IMR-90 (cell line): ENCODE measurements at regions not wholly inside any gene's neighbourhood (a gene's known extent, or its start where the extent isn't known, plus 50 kb on each side); places are given as distances from the start of the nearest gene placed in this dataset.

Experiments used
- ATAC-seq: fragments of 200-7000 bp; cut with Tn5 transposase; 2 replicates; pipeline ENCODE4 v1.9.1; 2020; ENCODE audit warnings: low read depth, mild to moderate bottlenecking, moderate library complexity
- BruUV-seq: library from RNA; stranded (reverse); fragments of 400-500 nt; replicated peaks from 2 replicates; lab custom pipeline; 2021; lab: Mats Ljungman, UMichigan
- CTCF ChIA-PET: fragments of 300-600 bp; formaldehyde crosslinking; extraction: SDS; loops from one replicate; lab custom pipeline; 2021; ENCODE audit warnings: antibody characterized with exemption; lab: Yijun Ruan, JAX
- POLR2A ChIA-PET: fragments of 300-600 bp; sonication (Branson Sonifier 250); formaldehyde crosslinking; loops from one replicate; lab custom pipeline; 2022; ENCODE audit warnings: antibody characterized with exemption; ENCODE audit not compliant: unreplicated experiment; lab: Charles Lee
- DNase-seq: peaks from one replicate; pipeline ENCODE4 v3.0.0; 2013
- H2AFZ ChIP-seq: replicated peaks from 2 replicates; pipeline ENCODE3; 2013; ENCODE audit warnings: low read length, mild to moderate bottlenecking; ENCODE audit not compliant: poor library complexity
- H2AK5ac ChIP-seq: 2 replicates; pipeline ENCODE4 v1.6.1; 2013; ENCODE audit warnings: low read depth, low read length, inconsistent platforms
- H2AK9ac ChIP-seq: replicated peaks from 2 replicates; pipeline ENCODE3; 2013; ENCODE audit warnings: mild to moderate bottlenecking, low read depth, low read length, moderate library complexity; ENCODE audit not compliant: poor library complexity
- H2BK120ac ChIP-seq: 2 replicates; pipeline ENCODE4 v1.6.1; 2013; ENCODE audit warnings: low read depth, low read length, inconsistent platforms
- H2BK15ac ChIP-seq: 3 replicates; pipeline ENCODE4 v1.6.1; 2013; ENCODE audit warnings: low read depth, low read length, inconsistent platforms
- H2BK20ac ChIP-seq: 2 replicates; pipeline ENCODE4 v1.6.1; 2013; ENCODE audit warnings: low read depth, mild to moderate bottlenecking, inconsistent platforms, low read length, moderate library complexity
- H2BK5ac ChIP-seq: 2 replicates; pipeline ENCODE4 v1.6.1; 2013; ENCODE audit warnings: mild to moderate bottlenecking, low read depth, low read length, inconsistent platforms; ENCODE audit not compliant: poor library complexity, severe bottlenecking
- H3K14ac ChIP-seq: replicated peaks from 2 replicates; pipeline ENCODE4 v1.6.1; 2013; ENCODE audit warnings: low read depth, low read length, inconsistent platforms
- H3K18ac ChIP-seq: 2 replicates; pipeline ENCODE4 v1.6.1; 2013; ENCODE audit warnings: low read depth, low read length, control low read depth
- H3K23ac ChIP-seq: 2 replicates; pipeline ENCODE4 v1.6.1; 2013; ENCODE audit warnings: low read depth, low read length, inconsistent platforms
- H3K27ac ChIP-seq: 2 replicates; pipeline ENCODE4 v1.5.1; 2013; ENCODE audit warnings: mild to moderate bottlenecking, control low read depth, low read length; ENCODE audit not compliant: insufficient read depth
- H3K27me3 ChIP-seq: 2 replicates; pipeline ENCODE4 v1.6.1; 2013; ENCODE audit warnings: low read length; ENCODE audit not compliant: control insufficient read depth, insufficient read depth
- H3K36me3 ChIP-seq: 2 replicates; pipeline ENCODE4 v1.6.1; 2013; ENCODE audit warnings: low read length, mixed read lengths; ENCODE audit not compliant: control insufficient read depth, insufficient read depth
- H3K4ac ChIP-seq: 2 replicates; pipeline ENCODE4 v1.6.1; 2013; ENCODE audit warnings: low read depth, low read length, inconsistent platforms
- H3K4me1 ChIP-seq: 2 replicates; pipeline ENCODE4 v1.6.1; 2013; ENCODE audit warnings: low read length, mixed read lengths; ENCODE audit not compliant: control insufficient read depth, insufficient read depth
- H3K4me2 ChIP-seq: 2 replicates; pipeline ENCODE4 v1.6.1; 2013; ENCODE audit warnings: low read depth, mild to moderate bottlenecking, control low read depth, low read length, moderate library complexity
- H3K4me3 ChIP-seq: 2 replicates; pipeline ENCODE4 v1.5.1; 2013; ENCODE audit warnings: low read depth, mild to moderate bottlenecking, control low read depth, low read length, moderate library complexity; ENCODE audit not compliant: insufficient read depth
- H3K56ac ChIP-seq: 2 replicates; pipeline ENCODE4 v1.6.1; 2013; ENCODE audit warnings: low read length, inconsistent platforms; ENCODE audit not compliant: insufficient read depth; ENCODE audit errors: extremely low read depth
- H3K79me1 ChIP-seq, 2 experiments: 2 replicates each; pipeline ENCODE4 v1.6.1; 2013; ENCODE audit warnings: low read length in 2 of 2, inconsistent platforms in 1 of 2, low read depth in 1 of 2
- H3K9ac ChIP-seq: 2 replicates; pipeline ENCODE4 v1.6.1; 2013; ENCODE audit warnings: low read depth, low read length, control low read depth
- H3K9me1 ChIP-seq: 2 replicates; pipeline ENCODE4 v1.6.1; 2013; ENCODE audit warnings: low read length, inconsistent platforms; ENCODE audit not compliant: insufficient read depth
- H3K9me3 ChIP-seq: 2 replicates; pipeline ENCODE4 v1.6.1; 2013; ENCODE audit warnings: low read length; ENCODE audit not compliant: control insufficient read depth, insufficient read depth
- H4K20me1 ChIP-seq: 2 replicates; pipeline ENCODE4 v1.6.1; 2013; ENCODE audit warnings: low read length, inconsistent platforms; ENCODE audit not compliant: insufficient read depth
- H4K5ac ChIP-seq: 2 replicates; pipeline ENCODE4 v1.6.1; 2013; ENCODE audit warnings: mild to moderate bottlenecking, low read depth, low read length, control low read depth
- H4K8ac ChIP-seq, 2 experiments: 2 replicates each; pipeline ENCODE4 v1.6.1; 2013; ENCODE audit warnings: low read depth in 2 of 2, low read length in 2 of 2, control low read depth in 1 of 2, inconsistent platforms in 1 of 2
- H4K91ac ChIP-seq: 2 replicates; pipeline ENCODE4 v1.6.1; 2013; ENCODE audit warnings: low read depth, low read length, inconsistent platforms; ENCODE audit not compliant: insufficient read depth
- BHLHE40 ChIP-seq: fragments of 150-350 bp; IDR thresholded peaks from 2 replicates; pipeline ENCODE4 v1.6.1; 2016; ENCODE audit warnings: mild to moderate bottlenecking, low read depth, low read length
- CEBPB ChIP-seq: IDR thresholded peaks from 2 replicates; pipeline ENCODE4 v1.6.1; 2012; ENCODE audit warnings: low read depth, low read length, improper control_type of control experiment
- CHD1 ChIP-seq: IDR thresholded peaks from 2 replicates; pipeline ENCODE4 v1.6.1; 2012; ENCODE audit warnings: low read depth, low read length, improper control_type of control experiment
- CTCF ChIP-seq: conservative IDR thresholded peaks from 2 replicates; pipeline ENCODE4 v1.5.1; 2012; ENCODE audit warnings: mild to moderate bottlenecking, low read depth, low read length, improper control_type of control experiment
- FOS ChIP-seq: fragments of 150-350 bp; IDR thresholded peaks from 2 replicates; pipeline ENCODE4 v1.6.1; 2016; ENCODE audit warnings: low read depth, low read length
- MAFK ChIP-seq: IDR thresholded peaks from 2 replicates; pipeline ENCODE4 v1.6.1; 2012; ENCODE audit warnings: low read depth, low read length, improper control_type of control experiment
- MAZ ChIP-seq: IDR thresholded peaks from 2 replicates; pipeline ENCODE4 v1.6.1; 2012; ENCODE audit warnings: low read depth, mild to moderate bottlenecking, low read length, improper control_type of control experiment, moderate library complexity, borderline replicate concordance
- MXI1 ChIP-seq: IDR thresholded peaks from 2 replicates; pipeline ENCODE4 v1.6.1; 2012; ENCODE audit warnings: low read depth, mild to moderate bottlenecking, low read length, moderate library complexity, borderline replicate concordance
- NFE2L2 ChIP-seq: fragments of 150-350 bp; IDR thresholded peaks from 2 replicates; pipeline ENCODE4 v1.6.1; 2016; ENCODE audit warnings: low read depth, mild to moderate bottlenecking, low read length
- POLR2A ChIP-seq: IDR thresholded peaks from 2 replicates; pipeline ENCODE4 v1.6.1; 2012; ENCODE audit warnings: mild to moderate bottlenecking, low read depth, low read length
- RCOR1 ChIP-seq: IDR thresholded peaks from 2 replicates; pipeline ENCODE4 v1.6.1; 2012; ENCODE audit warnings: mild to moderate bottlenecking, low read length, improper control_type of control experiment; ENCODE audit not compliant: insufficient replicate concordance
- RFX5 ChIP-seq: IDR thresholded peaks from 2 replicates; pipeline ENCODE4 v1.8.0; 2012; ENCODE audit warnings: low read depth, mild to moderate bottlenecking, low read length, moderate library complexity
- SMC3 ChIP-seq: fragments of 150-350 bp; IDR thresholded peaks from 2 replicates; pipeline ENCODE4 v1.6.1; 2016; ENCODE audit warnings: low read depth, mild to moderate bottlenecking, antibody characterized with exemption, low read length, moderate library complexity
- WGBS, 2 experiments: methylation state at CpG; one replicate each; pipeline versions ENCODE4 v1.1.5 to v1.1.7; 2013; ENCODE audit warnings: missing lambda C conversion rate in 2 of 2; ENCODE audit not compliant: insufficient read length in 1 of 2; ENCODE audit errors: extremely low coverage in 2 of 2; 5-methylcytosine and 5-hydroxymethylcytosine counted together
- dilution Hi-C: fragments of 300-500 bp; cut with HindIII; formaldehyde crosslinking; loops from one replicate; pipeline ENCODE4 v1.14.3; 2018; ENCODE audit warnings: low sequenced_read_pairs; ENCODE audit not compliant: unreplicated experiment
- in situ Hi-C: fragments of 300-500 bp; cut with MboI; formaldehyde crosslinking; loops from 3 replicates; pipeline ENCODE4 v1.14.3; 2019; ENCODE audit warnings: low sequenced_read_pairs, inconsistent platforms, mixed read lengths
- intact Hi-C: fragments of 100-400 bp; cut with micrococcal nuclease; formaldehyde crosslinking; loops from 2 replicates; pipeline ENCODE4 v1.10.0; 2022
- TF ChIP-seq, protein P1 (sequence below): fragments of 150-350 bp; IDR thresholded peaks from 2 replicates; pipeline ENCODE4 v1.6.1; 2016; ENCODE audit warnings: low read depth, mild to moderate bottlenecking, low read length, moderate library complexity, borderline replicate concordance
- TF ChIP-seq, protein P2 (sequence below): fragments of 150-350 bp; IDR thresholded peaks from 2 replicates; pipeline ENCODE4 v1.6.1; 2017; ENCODE audit warnings: mild to moderate bottlenecking, antibody characterized with exemption, low read length, low read depth

GRCh38 chr12:69131077-69131476, 108.3 kb upstream of the CPSF6 start:
- no peak for DNase-seq
- no peaks in the 10 kb centered on the region for H3K9me3 ChIP-seq
- in situ Hi-C loops: no loop called here
- H3K9me1 ChIP-seq: no peaks in the 10 kb centered on the region
- POLR2A ChIA-PET: no interaction called here
- no peak overlapping the region for H3K9ac ChIP-seq
- dilution Hi-C loops: no loop called here
- no peak overlapping the region for H4K8ac ChIP-seq
- H2AFZ ChIP-seq: no peak overlapping the region
- H4K20me1 ChIP-seq: no peaks in the 10 kb centered on the region
- TF ChIP-seq MAZ (no peak), RCOR1 (no peak), BHLHE40 (no peak), MXI1 (no peak), RFX5 (no peak), NFE2L2 (no peak), CEBPB (no peak), FOS (no peak), SMC3 (no peak), POLR2A (no peak), CHD1 (no peak), CTCF (no peak), MAFK (no peak)
- TF ChIP-seq, protein P1, sequence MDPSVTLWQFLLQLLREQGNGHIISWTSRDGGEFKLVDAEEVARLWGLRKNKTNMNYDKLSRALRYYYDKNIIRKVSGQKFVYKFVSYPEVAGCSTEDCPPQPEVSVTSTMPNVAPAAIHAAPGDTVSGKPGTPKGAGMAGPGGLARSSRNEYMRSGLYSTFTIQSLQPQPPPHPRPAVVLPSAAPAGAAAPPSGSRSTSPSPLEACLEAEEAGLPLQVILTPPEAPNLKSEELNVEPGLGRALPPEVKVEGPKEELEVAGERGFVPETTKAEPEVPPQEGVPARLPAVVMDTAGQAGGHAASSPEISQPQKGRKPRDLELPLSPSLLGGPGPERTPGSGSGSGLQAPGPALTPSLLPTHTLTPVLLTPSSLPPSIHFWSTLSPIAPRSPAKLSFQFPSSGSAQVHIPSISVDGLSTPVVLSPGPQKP: no peak
- TF ChIP-seq, protein P2, sequence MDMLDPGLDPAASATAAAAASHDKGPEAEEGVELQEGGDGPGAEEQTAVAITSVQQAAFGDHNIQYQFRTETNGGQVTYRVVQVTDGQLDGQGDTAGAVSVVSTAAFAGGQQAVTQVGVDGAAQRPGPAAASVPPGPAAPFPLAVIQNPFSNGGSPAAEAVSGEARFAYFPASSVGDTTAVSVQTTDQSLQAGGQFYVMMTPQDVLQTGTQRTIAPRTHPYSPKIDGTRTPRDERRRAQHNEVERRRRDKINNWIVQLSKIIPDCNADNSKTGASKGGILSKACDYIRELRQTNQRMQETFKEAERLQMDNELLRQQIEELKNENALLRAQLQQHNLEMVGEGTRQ: no peak
- no peaks in the 10 kb centered on the region for H3K79me1 ChIP-seq
- H2AK9ac ChIP-seq: no peak overlapping the region
- no peak overlapping the region for H3K56ac ChIP-seq
- no peak overlapping the region for H3K18ac ChIP-seq
- CTCF ChIA-PET: no interaction called here
- no TSS peak for BruUV-seq
- no peaks in the 10 kb centered on the region for H3K36me3 ChIP-seq
- H2BK5ac ChIP-seq: no peak overlapping the region
- no peak overlapping the region for H2AK5ac ChIP-seq
- H3K4ac ChIP-seq: no peak overlapping the region
- H3K27me3 ChIP-seq: peaks cover 2% of the 10 kb centered on the region
- H2BK20ac ChIP-seq: no peak overlapping the region
- ATAC-seq: no peak
- H2BK120ac ChIP-seq: no peak overlapping the region
- no peak overlapping the region for H3K14ac ChIP-seq
- intact Hi-C loops: no loop called here
- no peak overlapping the region for H3K27ac ChIP-seq
- no peak overlapping the region for H3K4me3 ChIP-seq
- WGBS, 2 experiments: no CpG with 5 or more reads among the region's 1 CpG
- H4K5ac ChIP-seq: no peak overlapping the region
- no peak overlapping the region for H4K91ac ChIP-seq
- no peak overlapping the region for H2BK15ac ChIP-seq
- no peak overlapping the region for H3K4me2 ChIP-seq
- H3K23ac ChIP-seq: no peak overlapping the region
- H3K4me1 ChIP-seq: no peaks in the 10 kb centered on the region
